Glomerular visceral epithelial cell (primary cell): ENCODE measurements at regions not wholly inside any gene's neighbourhood (a gene's known extent, or its start where the extent isn't known, plus 50 kb on each side); places are given as distances from the start of the nearest gene placed in this dataset.
"Not testable (repeated sequence)": the region's sequence is repeated elsewhere in the genome, so short reads cannot be mapped to it uniquely, and the experiment has no call there.

ENCODE experiments used
- DNase-seq: peaks from one replicate; pipeline ENCODE4 v3.0.0-alpha.2; 2016; ENCODE audit errors: extremely low spot score

DNA sequence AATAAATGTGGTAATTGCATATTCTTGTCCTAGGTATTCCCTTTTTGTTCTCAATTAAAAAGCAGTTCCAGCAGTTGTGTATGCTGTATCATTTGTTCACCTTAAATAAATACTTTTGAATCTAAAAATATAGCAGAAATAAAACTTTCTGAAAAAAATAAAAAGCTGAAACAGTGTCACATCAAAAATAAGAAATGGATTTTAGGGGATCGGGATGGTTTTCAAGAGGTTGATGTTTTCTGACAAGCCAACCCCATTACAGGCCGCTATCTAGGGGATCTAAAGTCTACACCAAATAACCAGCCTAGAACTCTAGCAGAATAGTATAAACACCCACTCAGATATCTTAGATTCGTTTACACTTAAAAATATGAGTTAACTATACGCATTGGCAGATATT is 95.4 kb upstream of the MAML3 start:
- DNase-seq = no peak

DNA sequence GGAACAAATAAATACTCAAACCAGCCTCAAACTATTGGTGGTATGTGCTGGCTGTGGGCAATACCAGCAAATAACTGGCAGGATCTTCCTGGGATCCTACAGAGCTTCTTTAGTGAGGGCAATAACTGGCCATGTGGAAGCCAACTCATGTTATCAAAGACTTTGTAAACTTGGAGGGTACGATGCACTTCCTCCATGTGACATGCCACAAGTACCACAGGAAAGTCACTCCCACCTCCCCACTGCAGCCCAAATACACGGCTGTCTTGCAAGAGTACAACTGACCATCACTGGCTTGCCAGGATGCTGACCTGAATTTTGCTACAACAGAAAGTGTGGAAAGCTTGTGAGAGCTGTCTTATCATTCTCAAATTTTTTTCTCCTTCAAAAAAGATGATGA is 93.3 kb upstream of the MAML3 start:
- no peak for DNase-seq

DNA sequence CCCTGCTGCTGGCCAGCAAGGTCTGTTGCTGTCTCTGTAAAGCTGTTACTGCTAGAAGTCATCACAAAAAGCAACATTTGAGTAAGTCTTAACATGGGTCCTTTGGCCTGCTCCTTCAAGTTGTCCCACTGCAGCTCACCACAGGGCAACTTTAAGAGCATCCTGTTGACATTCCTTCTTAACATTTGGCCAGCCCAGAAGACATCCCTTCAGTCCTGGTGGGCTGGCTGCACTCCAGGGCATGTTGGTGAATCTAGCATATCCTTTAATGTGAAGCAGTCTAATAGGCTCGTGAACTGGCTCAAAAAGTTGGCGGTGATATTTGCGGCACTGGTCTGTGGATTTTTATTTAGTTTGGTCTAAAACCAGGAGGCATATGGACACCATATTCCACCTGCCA is 92.2 kb upstream of the MAML3 start:
- DNase-seq = no peak

GRCh38 chr4:140244328-140244727 is 90.3 kb upstream of the MAML3 start:
- no peak for DNase-seq

GRCh38 chr4:140243278-140243753 is 89.3 kb upstream of the MAML3 start:
- no peak for DNase-seq

- DNase-seq = no peak
Measured at GRCh38 chr4:140242357-140243277, 88.6 kb upstream of the MAML3 start.

- no peak for DNase-seq
Measured at GRCh38 chr4:140240237-140240636, 86.3 kb upstream of the MAML3 start.

DNA sequence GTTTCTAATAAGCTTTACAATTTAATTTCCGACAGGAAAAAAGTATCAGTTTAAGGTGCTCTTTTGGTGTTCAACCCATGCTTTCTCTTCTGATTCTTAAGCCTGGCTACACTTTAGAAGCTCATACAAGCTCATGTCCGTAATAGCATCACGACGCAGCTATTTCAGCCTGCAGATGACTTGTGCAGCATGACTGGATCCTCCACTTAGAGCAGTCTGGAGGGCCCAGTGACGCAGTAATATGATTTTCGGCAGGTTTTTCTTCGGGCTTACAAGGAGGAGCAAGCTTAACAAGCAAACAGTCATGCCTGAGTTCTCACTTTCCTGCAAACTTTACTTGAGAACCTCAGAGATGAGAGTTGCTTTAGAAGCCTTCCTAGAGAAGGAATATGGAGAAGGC is 85.3 kb upstream of the MAML3 start:
- no peak for DNase-seq

DNA sequence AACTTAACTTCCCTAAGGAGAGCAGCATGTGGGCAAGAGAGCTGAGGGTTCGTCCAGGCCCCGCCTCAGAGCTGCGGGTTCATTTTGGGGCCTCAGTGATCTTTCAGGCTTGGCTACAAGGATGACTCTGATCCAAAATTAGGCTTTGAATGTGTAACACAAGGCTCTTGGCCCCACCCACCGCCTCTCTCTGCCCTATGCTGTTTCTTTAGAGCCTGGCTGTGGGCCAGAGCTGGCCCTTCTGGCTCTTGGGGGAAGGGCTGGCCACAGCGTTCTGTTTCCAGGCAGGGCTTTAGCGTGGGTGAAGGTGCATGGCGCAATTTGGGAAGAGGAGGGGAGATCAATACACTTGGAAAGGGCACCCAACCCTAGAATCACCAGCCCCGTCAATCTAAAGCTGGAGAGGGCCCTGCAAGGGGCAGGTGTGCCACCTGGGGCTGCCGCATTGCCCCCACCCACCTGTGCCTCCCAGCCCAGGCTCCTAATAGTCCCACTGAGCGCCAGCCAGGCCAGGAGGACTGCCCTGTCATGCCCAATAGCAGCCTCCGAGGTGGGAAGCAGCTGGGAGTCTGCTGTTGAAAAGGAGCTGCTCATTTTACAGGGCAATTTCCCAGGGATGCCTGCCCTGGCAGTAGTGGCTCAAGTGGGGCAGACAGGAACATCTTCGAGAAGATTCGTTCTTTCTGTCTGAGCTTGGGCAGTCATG is 84.5 kb upstream of the MAML3 start:
- DNase-seq = no peak

DNA sequence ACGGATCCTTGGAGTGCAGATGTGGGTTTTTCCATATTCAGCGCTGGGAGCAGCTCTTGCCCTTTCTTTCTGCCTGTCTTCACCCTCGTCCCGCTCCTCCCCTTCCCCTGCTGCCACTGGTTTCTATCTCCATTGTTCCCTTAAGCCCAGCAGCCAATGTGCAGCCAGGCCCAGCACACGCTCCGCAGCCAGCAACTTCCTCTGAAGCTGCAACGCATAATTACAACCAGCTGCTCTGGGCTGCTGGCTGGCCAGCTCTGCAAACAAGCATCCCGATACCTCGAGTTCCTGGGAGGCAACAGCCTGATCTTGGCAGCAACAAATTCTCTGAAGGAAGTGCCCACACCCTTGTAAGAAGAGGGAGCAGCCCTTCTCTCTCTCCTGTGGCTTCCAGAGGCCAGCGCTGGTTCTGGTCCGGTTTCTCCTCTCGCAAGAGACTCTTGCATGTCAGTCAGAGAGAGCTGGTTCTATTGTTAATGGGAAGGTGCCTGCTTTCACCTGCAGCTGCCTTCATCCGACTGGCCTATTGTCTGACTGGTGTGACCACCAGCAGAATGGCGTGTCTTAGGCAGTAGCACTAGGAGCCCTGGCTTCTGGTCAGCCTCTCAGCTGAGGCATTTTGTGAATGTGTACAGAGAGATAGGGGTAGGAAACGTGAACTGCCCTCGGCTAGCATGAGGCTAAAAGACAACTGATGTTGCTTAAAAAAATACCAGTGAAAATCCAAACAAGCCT is 83.8 kb upstream of the MAML3 start:
- no peak for DNase-seq

DNA sequence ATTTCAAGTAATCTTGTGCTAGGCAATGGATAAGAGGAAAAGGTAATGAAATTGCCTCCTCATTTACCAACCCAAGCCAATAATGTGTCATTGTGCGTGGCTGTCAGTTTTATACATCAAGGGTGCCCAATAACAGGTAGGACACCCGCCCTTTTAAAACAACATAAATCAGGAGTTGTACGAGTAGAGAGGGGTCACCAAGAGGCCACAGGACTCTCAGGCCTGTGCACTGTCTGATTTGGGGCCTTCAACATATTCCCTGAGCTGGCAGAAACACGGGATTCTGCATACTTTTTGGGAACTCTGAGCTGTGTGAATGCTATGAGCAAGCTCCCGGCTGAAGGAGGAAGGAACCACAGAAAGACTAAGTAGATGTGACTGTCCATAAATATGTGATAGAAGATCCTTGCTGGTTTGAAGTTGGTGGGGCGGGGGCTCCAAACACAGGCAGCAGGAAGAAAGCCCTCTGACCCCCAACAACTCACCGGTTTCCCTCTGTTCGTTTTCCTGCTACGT is 82.7 kb upstream of the MAML3 start:
- DNase-seq = no peak

- no peak for DNase-seq
Measured at GRCh38 chr4:140234697-140235060, 80.7 kb upstream of the MAML3 start.

- DNase-seq = peak; percentile 21
Measured at GRCh38 chr4:140233791-140234696, 80.1 kb upstream of the MAML3 start.

DNA sequence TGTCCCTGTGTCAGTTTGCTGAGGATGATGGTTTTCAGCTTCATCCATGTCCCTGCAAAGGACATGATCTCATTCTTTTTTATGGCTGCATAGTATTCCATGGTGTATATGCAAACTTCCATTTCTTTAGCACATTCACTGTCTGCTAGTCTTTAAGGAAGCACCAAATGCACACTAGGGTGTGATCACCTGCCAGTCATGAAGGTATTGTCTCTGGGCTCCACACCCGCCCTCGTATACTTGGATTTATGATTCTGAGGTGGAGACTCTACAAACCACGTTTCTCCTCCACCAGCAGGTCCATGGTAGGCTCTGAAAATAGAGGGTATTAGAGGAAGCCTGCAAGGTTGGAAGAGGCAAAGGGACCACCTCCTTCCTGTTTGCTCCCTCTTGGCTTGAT is 75.9 kb upstream of the MAML3 start:
- DNase-seq = no peak

- DNase-seq = no peak
Measured at GRCh38 chr4:140227286-140227685, 73.3 kb upstream of the MAML3 start.

DNA sequence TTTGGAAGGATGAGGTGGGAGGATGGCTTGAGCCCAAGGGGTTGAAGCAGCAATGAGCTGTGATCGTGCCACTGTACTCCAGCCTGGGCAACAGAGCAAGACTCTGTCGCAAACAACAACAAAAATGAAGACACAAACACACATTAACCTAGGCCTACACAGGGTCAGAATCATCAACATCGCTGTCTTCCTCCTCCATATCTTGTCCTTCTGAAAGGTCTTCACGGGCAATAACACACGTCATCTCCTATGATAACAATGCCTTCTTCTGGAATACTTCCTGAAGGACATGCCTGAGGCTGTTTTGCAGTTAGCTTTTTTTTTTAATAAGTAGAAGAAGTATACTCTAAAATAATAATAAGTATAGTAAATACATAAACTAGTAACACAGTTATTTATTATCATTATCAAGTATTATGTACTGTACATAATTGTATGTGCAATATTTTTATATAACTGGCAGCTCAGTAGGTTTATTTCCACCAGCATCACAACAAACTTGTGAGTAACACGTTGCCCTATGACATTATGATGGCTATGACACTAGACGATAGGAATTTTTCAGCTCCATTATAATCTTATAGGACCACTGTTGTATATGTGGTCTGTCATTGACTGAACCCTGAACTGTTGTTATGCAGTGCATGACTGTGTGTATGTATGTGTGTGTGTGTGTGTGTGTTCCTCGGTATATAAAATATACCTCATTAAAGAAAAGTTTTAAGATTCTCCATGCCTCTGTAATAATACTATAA is 69.2 kb upstream of the MAML3 start:
- DNase-seq = no peak

DNA sequence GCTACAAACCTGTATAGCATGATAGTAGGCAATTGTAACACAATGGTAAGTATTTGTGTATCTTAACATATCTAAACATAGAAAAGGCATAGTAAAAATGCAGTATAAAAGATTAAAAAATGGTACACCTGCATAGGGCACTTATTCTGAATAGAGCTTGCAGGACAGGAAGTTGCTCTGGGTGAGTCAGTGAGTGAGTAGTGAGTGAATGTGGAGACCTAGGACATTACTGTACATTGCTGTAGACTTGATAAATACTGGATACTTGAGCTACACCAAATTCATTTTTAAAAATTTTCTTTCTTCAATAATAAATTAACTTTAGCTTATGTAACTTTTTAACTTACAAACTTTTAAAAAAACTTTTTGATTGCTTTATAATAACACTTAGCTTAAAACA is 68.2 kb upstream of the MAML3 start:
- peak; percentile 9 for DNase-seq

DNA sequence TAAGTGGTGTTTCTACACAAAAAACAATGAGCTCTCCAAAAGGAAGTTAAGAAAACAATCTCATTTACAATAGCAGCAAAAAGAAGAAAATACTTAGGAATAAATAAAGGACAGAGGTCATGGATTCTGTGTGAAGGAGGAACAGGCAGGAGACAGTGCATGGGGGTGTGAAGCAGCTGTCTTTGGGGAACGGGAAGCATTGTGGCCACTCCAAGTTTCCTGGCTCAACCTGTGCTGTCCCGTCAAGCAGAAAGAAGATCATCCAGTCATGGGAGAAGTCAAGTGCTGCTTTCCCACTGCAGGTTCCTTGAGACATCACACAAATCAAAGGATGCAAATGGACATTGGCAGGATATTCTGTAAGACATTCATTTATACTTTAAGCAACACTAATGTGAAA is 66.1 kb upstream of the MAML3 start:
- DNase-seq = no peak

GRCh38 chr4:140219567-140219966 is 65.6 kb upstream of the MAML3 start:
- DNase-seq = no peak

DNA sequence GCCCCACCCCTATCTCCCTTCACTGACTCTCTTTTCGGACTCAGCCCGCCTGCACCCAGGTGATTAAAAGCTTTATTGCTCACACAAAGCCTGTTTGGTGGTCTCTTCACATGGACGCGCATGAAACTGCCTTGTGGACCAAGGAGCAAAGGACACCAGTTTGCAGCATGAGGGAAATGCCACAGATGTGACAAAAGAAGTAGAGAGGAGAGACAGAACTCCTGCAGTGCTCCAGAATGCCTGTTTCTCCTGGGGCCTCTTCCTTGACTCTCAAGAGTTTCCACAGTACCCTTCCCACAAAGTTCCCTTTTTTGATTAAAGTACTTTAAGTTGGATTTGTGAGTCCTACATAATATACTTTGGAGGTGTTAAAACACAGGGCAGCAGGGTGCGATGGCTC is 65.1 kb upstream of the MAML3 start:
- not testable (repeated sequence) for DNase-seq
